HepG2 (cell line): ENCODE measurements at regions not wholly inside any gene's neighbourhood (a gene's known extent, or its start where the extent isn't known, plus 50 kb on each side); places are given as distances from the start of the nearest gene placed in this dataset.

Source experiments
- BCL6 ChIP-seq: IDR thresholded peaks from 2 replicates; pipeline ENCODE4 v1.6.1; 2016; ENCODE audit warnings: missing genetic modification reagents, missing compliant biosample characterization
- BORCS8-MEF2B ChIP-seq: sonication (generic); formaldehyde crosslinking; IDR thresholded peaks from 2 replicates; pipeline ENCODE4 v1.8.0; 2022; ENCODE audit warnings: mild to moderate bottlenecking, missing genetic modification reagents
- CHCHD3 ChIP-seq: sonication (generic); formaldehyde crosslinking; IDR thresholded peaks from 2 replicates; pipeline ENCODE4 v1.8.0; 2022; ENCODE audit warnings: mild to moderate bottlenecking, missing genetic modification reagents, moderate library complexity
- E2F2 ChIP-seq: sonication (generic); formaldehyde crosslinking; IDR thresholded peaks from 2 replicates; pipeline ENCODE4 v1.4.0; 2020; ENCODE audit warnings: missing genetic modification reagents, borderline replicate concordance
- FOXO1 ChIP-seq: sonication (generic); formaldehyde crosslinking; IDR thresholded peaks from 2 replicates; pipeline ENCODE4 v1.4.0; 2020; ENCODE audit warnings: missing genetic modification reagents
- FOXP1 ChIP-seq, 2 experiments: fragments of 450-650 bp in 1 of 2; IDR thresholded peaks; 2 replicates each; pipeline ENCODE4 v1.6.1; 2017 to 2018; ENCODE audit warnings: antibody characterized with exemption in 1 of 2
- GTF3A ChIP-seq: sonication (generic); formaldehyde crosslinking; conservative IDR thresholded peaks from 2 replicates; pipeline ENCODE4 v1.4.0; 2020; ENCODE audit warnings: mild to moderate bottlenecking, missing genetic modification reagents
- KAT7 ChIP-seq: IDR thresholded peaks from 2 replicates; pipeline ENCODE4 v1.6.1; 2018; ENCODE audit warnings: borderline replicate concordance, missing compliant biosample characterization
- KDM5A ChIP-seq: fragments of 200-600 bp; sonication (generic); IDR thresholded peaks from 2 replicates; pipeline ENCODE4 v1.7.0; 2018; ENCODE audit warnings: antibody characterized with exemption, mild to moderate bottlenecking, low read length, borderline replicate concordance
- MAFF ChIP-seq: IDR thresholded peaks from 2 replicates; pipeline ENCODE4 v1.6.1; 2011; ENCODE audit warnings: low read depth, low read length, improper control_type of control experiment
- MEF2D ChIP-seq: sonication (generic); formaldehyde crosslinking; IDR thresholded peaks from 2 replicates; pipeline ENCODE4 v1.5.1; 2020; ENCODE audit warnings: mild to moderate bottlenecking, missing genetic modification reagents
- MLLT10 ChIP-seq: sonication (generic); formaldehyde crosslinking; IDR thresholded peaks from 2 replicates; pipeline ENCODE4 v1.4.0; 2020; ENCODE audit warnings: missing genetic modification reagents
- NCOA5 ChIP-seq: sonication (generic); formaldehyde crosslinking; IDR thresholded peaks from 2 replicates; pipeline ENCODE4 v1.4.0; 2020; ENCODE audit warnings: missing genetic modification reagents
- NKX3-1 ChIP-seq: sonication (generic); formaldehyde crosslinking; IDR thresholded peaks from 2 replicates; pipeline ENCODE4 v1.5.0; 2020; ENCODE audit warnings: missing genetic modification reagents
- RARA ChIP-seq: IDR thresholded peaks from 2 replicates; pipeline ENCODE4 v1.6.1; 2016; ENCODE audit warnings: missing genetic modification reagents, missing compliant biosample characterization
- REL ChIP-seq: sonication (generic); formaldehyde crosslinking; conservative IDR thresholded peaks from 2 replicates; pipeline ENCODE4 v1.8.0; 2022; ENCODE audit warnings: mild to moderate bottlenecking, missing genetic modification reagents, moderate library complexity
- RXRB ChIP-seq: IDR thresholded peaks from 2 replicates; pipeline ENCODE4 v1.6.1; 2016; ENCODE audit warnings: borderline replicate concordance, missing genetic modification reagents, missing compliant biosample characterization
- SMAD9 ChIP-seq: sonication (generic); formaldehyde crosslinking; IDR thresholded peaks from 2 replicates; pipeline ENCODE4 v1.5.1; 2020; ENCODE audit warnings: mild to moderate bottlenecking, missing genetic modification reagents
- SNAI1 ChIP-seq: sonication (generic); formaldehyde crosslinking; IDR thresholded peaks from 2 replicates; pipeline ENCODE4 v1.5.0; 2020; ENCODE audit warnings: mild to moderate bottlenecking, missing genetic modification reagents, borderline replicate concordance
- SP4 ChIP-seq: sonication (generic); formaldehyde crosslinking; IDR thresholded peaks from 2 replicates; pipeline ENCODE4 v1.8.1; 2023; ENCODE audit warnings: mild to moderate bottlenecking, missing genetic modification reagents
- TBX2 ChIP-seq: sonication (generic); formaldehyde crosslinking; IDR thresholded peaks from 2 replicates; pipeline ENCODE4 v1.5.0; 2020; ENCODE audit warnings: missing genetic modification reagents, mild to moderate bottlenecking, borderline replicate concordance
- TFE3 ChIP-seq: IDR thresholded peaks from 2 replicates; pipeline ENCODE4 v1.6.1; 2016
- ZFAT ChIP-seq: sonication (generic); formaldehyde crosslinking; conservative IDR thresholded peaks from 2 replicates; pipeline ENCODE4 v1.8.1; 2023; ENCODE audit warnings: missing genetic modification reagents, inconsistent platforms
- ZKSCAN8 ChIP-seq: IDR thresholded peaks from 2 replicates; pipeline ENCODE4 v1.6.1; 2016; ENCODE audit warnings: borderline replicate concordance, missing genetic modification reagents, missing compliant biosample characterization
- ZMAT5 ChIP-seq: sonication (generic); formaldehyde crosslinking; IDR thresholded peaks from 2 replicates; pipeline ENCODE4 v1.5.0; 2020; ENCODE audit warnings: mild to moderate bottlenecking, low read depth, missing genetic modification reagents, borderline replicate concordance
- ZNF121 ChIP-seq: sonication (generic); formaldehyde crosslinking; IDR thresholded peaks from 2 replicates; pipeline ENCODE4 v1.5.0; 2020; ENCODE audit warnings: mild to moderate bottlenecking, missing genetic modification reagents
- ZNF530 ChIP-seq: sonication (generic); formaldehyde crosslinking; IDR thresholded peaks from 2 replicates; pipeline ENCODE4 v1.5.0; 2020; ENCODE audit warnings: low read depth, mild to moderate bottlenecking, missing genetic modification reagents
- ZNF570 ChIP-seq: sonication (generic); formaldehyde crosslinking; IDR thresholded peaks from 2 replicates; pipeline ENCODE4 v1.4.0; 2020; ENCODE audit warnings: mild to moderate bottlenecking, missing genetic modification reagents, borderline replicate concordance
- ZNF776 ChIP-seq: sonication (generic); formaldehyde crosslinking; IDR thresholded peaks from 2 replicates; pipeline ENCODE4 v1.4.0; 2020; ENCODE audit warnings: mild to moderate bottlenecking, missing genetic modification reagents
- ZNF790 ChIP-seq: sonication (generic); formaldehyde crosslinking; IDR thresholded peaks from 2 replicates; pipeline ENCODE4 v1.8.0; 2022; ENCODE audit warnings: missing genetic modification reagents, mild to moderate bottlenecking, borderline replicate concordance
- ZNF878 ChIP-seq: sonication (generic); formaldehyde crosslinking; IDR thresholded peaks from 2 replicates; pipeline ENCODE4 v1.8.1; 2023; ENCODE audit warnings: mild to moderate bottlenecking, missing genetic modification reagents, moderate library complexity

- TF ChIP-seq TFE3 (CRISPR knock-in tag): no peak
- TF ChIP-seq KAT7 (CRISPR knock-in tag): no peak
- TF ChIP-seq NKX3-1 (CRISPR knock-in tag): no peak
- no peak for TF ChIP-seq ZFAT
- TF ChIP-seq GTF3A (CRISPR knock-in tag): no peak
- no peak for TF ChIP-seq MAFF
- no peak for TF ChIP-seq ZNF121
- TF ChIP-seq FOXO1: no peak
- TF ChIP-seq MEF2D: no peak
- TF ChIP-seq TBX2 (CRISPR knock-in tag): no peak
- TF ChIP-seq ZNF790 (CRISPR knock-in tag): no peak
- no peak for TF ChIP-seq NCOA5 (CRISPR knock-in tag)
- no peak for TF ChIP-seq FOXP1 (IDR thresholded peaks at IDR 0.05)
- TF ChIP-seq FOXP1 (CRISPR knock-in tag; IDR thresholded peaks at IDR 0.05): peak; percentile 55
- no peak for TF ChIP-seq SNAI1 (CRISPR knock-in tag)
- no peak for TF ChIP-seq SMAD9
- no peak for TF ChIP-seq ZMAT5
- peak; percentile 81 for TF ChIP-seq RARA
- TF ChIP-seq ZNF878 (CRISPR knock-in tag): no peak
- no peak for TF ChIP-seq CHCHD3 (CRISPR knock-in tag)
- TF ChIP-seq MLLT10 (CRISPR knock-in tag): no peak
- TF ChIP-seq E2F2 (CRISPR knock-in tag): no peak
- TF ChIP-seq ZNF776 (CRISPR knock-in tag): no peak
- peak; percentile 40 for TF ChIP-seq BCL6 (CRISPR knock-in tag)
- TF ChIP-seq RXRB (CRISPR knock-in tag): peak; percentile 35; the same call in 1 of the 2 replicates
- TF ChIP-seq ZNF570 (CRISPR knock-in tag): no peak
- no peak for TF ChIP-seq KDM5A
- no peak for TF ChIP-seq BORCS8-MEF2B (CRISPR knock-in tag)
- no peak for TF ChIP-seq REL (CRISPR knock-in tag)
- no peak for TF ChIP-seq ZKSCAN8
- no peak for TF ChIP-seq SP4 (CRISPR knock-in tag)
- no peak for TF ChIP-seq ZNF530
Observed at GRCh38 chr1:172746091-172746949, 87.4 kb downstream of the FASLG start (continued).
